ENCODE measurements at regions not wholly inside any gene's neighbourhood (a gene's known extent, or its start where the extent isn't known, plus 50 kb on each side); places are given as distances from the start of the nearest gene placed in this dataset.

- H3K4ac ChIP-seq (ENCODE audit: low read depth, low read length) = no peak overlapping the region
- WGBS (ENCODE audit: extremely low coverage, insufficient coverage, low lambda C conversion rate) = no CpG with 5 or more reads among the region's 1 CpG
- H3K56ac ChIP-seq (ENCODE audit: low read length) = no peak overlapping the region
Observed at GRCh38 chr12:86435053-86435452, 178.9 kb upstream of the MGAT4C start.

GRCh38 chr12:86429824-86430223, 173.6 kb upstream of the MGAT4C start:
- no peaks in the 10 kb centered on the region for H3K79me1 ChIP-seq (ENCODE audit: low read length)
- H3K79me2 ChIP-seq (ENCODE audit: control insufficient read depth, insufficient read depth, low read length) = no peaks in the 10 kb centered on the region
- no peak overlapping the region for H3K4ac ChIP-seq (ENCODE audit: low read depth, low read length)
- H4K5ac ChIP-seq (ENCODE audit: low read length) = no peak overlapping the region
- no peak for DNase-seq
- no CpG with 5 or more reads among the region's 1 CpG for WGBS (ENCODE audit: extremely low coverage, insufficient coverage, low lambda C conversion rate)
- no peaks in the 10 kb centered on the region for H3K27me3 ChIP-seq (ENCODE audit: insufficient read depth, low read length, poor library complexity)
- no peak overlapping the region for H2BK15ac ChIP-seq (replicated peaks; ENCODE audit: low read depth)
- H4K8ac ChIP-seq (ENCODE audit: low read depth, low read length) = no peak overlapping the region
- no peaks in the 10 kb centered on the region for H3K36me3 ChIP-seq (ENCODE audit: control insufficient read depth, insufficient read depth, low read length)
- H2BK5ac ChIP-seq (ENCODE audit: low read length) = no peak overlapping the region
- no peak overlapping the region for H3K9ac ChIP-seq (ENCODE audit: low read length)
- H2BK120ac ChIP-seq (ENCODE audit: low read depth, low read length) = no peak overlapping the region
- no peak overlapping the region for H3K56ac ChIP-seq (ENCODE audit: low read length)
- no peak overlapping the region for H3K4me3 ChIP-seq (ENCODE audit: low read length)
- no peak overlapping the region for H3K4me2 ChIP-seq (ENCODE audit: low read length)
- no peak overlapping the region for H3K18ac ChIP-seq (ENCODE audit: low read length)
- no peak overlapping the region for H3K27ac ChIP-seq (ENCODE audit: low read depth, low read length)
- H2AK5ac ChIP-seq (ENCODE audit: low read length) = no peak overlapping the region
- H3K4me1 ChIP-seq (ENCODE audit: control insufficient read depth, low read depth, low read length) = no peaks in the 10 kb centered on the region
- H3K23ac ChIP-seq (ENCODE audit: low read length) = no peak overlapping the region

More at GRCh38 chr12:86435053-86435452, 178.9 kb upstream of the MGAT4C start:
- Histone ChIP-seq H3K4me1 (ENCODE audit: control insufficient read depth, low read depth, low read length) (no peaks in the 10 kb centered on the region), H2BK120ac (ENCODE audit: low read depth, low read length) (no peak overlapping the region), H3K18ac (ENCODE audit: low read length) (no peak overlapping the region), H2BK5ac (ENCODE audit: low read length) (no peak overlapping the region), H3K4me2 (ENCODE audit: low read length) (no peak overlapping the region), H3K23ac (ENCODE audit: low read length) (no peak overlapping the region), H2AK5ac (ENCODE audit: low read length) (no peak overlapping the region), H4K8ac (ENCODE audit: low read depth, low read length) (no peak overlapping the region), H3K36me3 (ENCODE audit: control insufficient read depth, insufficient read depth, low read length) (no peaks in the 10 kb centered on the region), H2BK15ac (replicated peaks; ENCODE audit: low read depth) (no peak overlapping the region), H3K27me3 (ENCODE audit: insufficient read depth, low read length, poor library complexity) (no peaks in the 10 kb centered on the region), H3K9ac (ENCODE audit: low read length) (no peak overlapping the region), H3K79me2 (ENCODE audit: control insufficient read depth, insufficient read depth, low read length) (no peaks in the 10 kb centered on the region), H3K79me1 (ENCODE audit: low read length) (no peaks in the 10 kb centered on the region), H3K4me3 (ENCODE audit: low read length) (no peak overlapping the region), H3K27ac (ENCODE audit: low read depth, low read length) (no peak overlapping the region), H4K5ac (ENCODE audit: low read length) (no peak overlapping the region)
- DNase-seq = no peak

GRCh38 chr12:86421333-86421732, 165.1 kb upstream of the MGAT4C start:
- no CpG with 5 or more reads among the region's 8 CpGs for WGBS (ENCODE audit: extremely low coverage, insufficient coverage, low lambda C conversion rate)
- H2BK120ac ChIP-seq (ENCODE audit: low read depth, low read length) = no peak overlapping the region
- H3K4me3 ChIP-seq (ENCODE audit: low read length) = no peak overlapping the region
- no peak overlapping the region for H3K18ac ChIP-seq (ENCODE audit: low read length)
- no peak overlapping the region for H3K4me2 ChIP-seq (ENCODE audit: low read length)
- no peak overlapping the region for H3K4ac ChIP-seq (ENCODE audit: low read depth, low read length)
- H4K5ac ChIP-seq (ENCODE audit: low read length) = no peak overlapping the region
- H3K4me1 ChIP-seq (ENCODE audit: control insufficient read depth, low read depth, low read length) = no peaks in the 10 kb centered on the region
- no peak overlapping the region for H4K8ac ChIP-seq (ENCODE audit: low read depth, low read length)
- H3K27me3 ChIP-seq (ENCODE audit: insufficient read depth, low read length, poor library complexity) = no peaks in the 10 kb centered on the region
- no peaks in the 10 kb centered on the region for H3K79me2 ChIP-seq (ENCODE audit: control insufficient read depth, insufficient read depth, low read length)
- no peak for DNase-seq
- no peak overlapping the region for H2BK15ac ChIP-seq (replicated peaks; ENCODE audit: low read depth)
- H2BK5ac ChIP-seq (ENCODE audit: low read length) = no peak overlapping the region
- no peaks in the 10 kb centered on the region for H3K79me1 ChIP-seq (ENCODE audit: low read length)
- no peak overlapping the region for H3K23ac ChIP-seq (ENCODE audit: low read length)
- H3K9ac ChIP-seq (ENCODE audit: low read length) = no peak overlapping the region
- no peaks in the 10 kb centered on the region for H3K36me3 ChIP-seq (ENCODE audit: control insufficient read depth, insufficient read depth, low read length)
- H3K56ac ChIP-seq (ENCODE audit: low read length) = no peak overlapping the region
- H3K27ac ChIP-seq (ENCODE audit: low read depth, low read length) = no peak overlapping the region
- no peak overlapping the region for H2AK5ac ChIP-seq (ENCODE audit: low read length)

GRCh38 chr12:86414201-86414600, 158.0 kb upstream of the MGAT4C start:
- Histone ChIP-seq H3K9ac (ENCODE audit: low read length) (no peak overlapping the region), H3K27me3 (ENCODE audit: insufficient read depth, low read length, poor library complexity) (no peaks in the 10 kb centered on the region), H3K27ac (ENCODE audit: low read depth, low read length) (no peak overlapping the region), H2AK5ac (ENCODE audit: low read length) (no peak overlapping the region), H3K18ac (ENCODE audit: low read length) (no peak overlapping the region), H3K36me3 (ENCODE audit: control insufficient read depth, insufficient read depth, low read length) (no peaks in the 10 kb centered on the region), H3K79me1 (ENCODE audit: low read length) (no peaks in the 10 kb centered on the region), H2BK5ac (ENCODE audit: low read length) (no peak overlapping the region), H3K4me1 (ENCODE audit: control insufficient read depth, low read depth, low read length) (no peaks in the 10 kb centered on the region), H3K23ac (ENCODE audit: low read length) (no peak overlapping the region), H3K79me2 (ENCODE audit: control insufficient read depth, insufficient read depth, low read length) (no peaks in the 10 kb centered on the region), H2BK15ac (replicated peaks; ENCODE audit: low read depth) (no peak overlapping the region), H3K4ac (ENCODE audit: low read depth, low read length) (no peak overlapping the region), H3K4me2 (ENCODE audit: low read length) (no peak overlapping the region), H3K4me3 (ENCODE audit: low read length) (no peak overlapping the region), H4K8ac (ENCODE audit: low read depth, low read length) (no peak overlapping the region), H4K5ac (ENCODE audit: low read length) (no peak overlapping the region), H2BK120ac (ENCODE audit: low read depth, low read length) (no peak overlapping the region), H3K56ac (ENCODE audit: low read length) (no peak overlapping the region)
- no CpG with 5 or more reads among the region's 3 CpGs for WGBS (ENCODE audit: extremely low coverage, insufficient coverage, low lambda C conversion rate)
- no peak for DNase-seq

GRCh38 chr12:86411710-86412109, 155.5 kb upstream of the MGAT4C start:
- no peak overlapping the region for H3K18ac ChIP-seq (ENCODE audit: low read length)
- no peak overlapping the region for H3K4ac ChIP-seq (ENCODE audit: low read depth, low read length)
- no peak overlapping the region for H3K4me2 ChIP-seq (ENCODE audit: low read length)
- no peak overlapping the region for H4K5ac ChIP-seq (ENCODE audit: low read length)
- no peak overlapping the region for H2BK15ac ChIP-seq (replicated peaks; ENCODE audit: low read depth)
- no peak overlapping the region for H2AK5ac ChIP-seq (ENCODE audit: low read length)
- no peak overlapping the region for H2BK120ac ChIP-seq (ENCODE audit: low read depth, low read length)
- no peaks in the 10 kb centered on the region for H3K36me3 ChIP-seq (ENCODE audit: control insufficient read depth, insufficient read depth, low read length)
- H3K4me1 ChIP-seq (ENCODE audit: control insufficient read depth, low read depth, low read length) = no peaks in the 10 kb centered on the region
- H2BK5ac ChIP-seq (ENCODE audit: low read length) = no peak overlapping the region
- H3K23ac ChIP-seq (ENCODE audit: low read length) = no peak overlapping the region
- no CpG with 5 or more reads among the region's 3 CpGs for WGBS (ENCODE audit: extremely low coverage, insufficient coverage, low lambda C conversion rate)
- no peak overlapping the region for H4K8ac ChIP-seq (ENCODE audit: low read depth, low read length)
- H3K56ac ChIP-seq (ENCODE audit: low read length) = no peak overlapping the region
- H3K79me1 ChIP-seq (ENCODE audit: low read length) = no peaks in the 10 kb centered on the region
- no peaks in the 10 kb centered on the region for H3K27me3 ChIP-seq (ENCODE audit: insufficient read depth, low read length, poor library complexity)
- H3K79me2 ChIP-seq (ENCODE audit: control insufficient read depth, insufficient read depth, low read length) = no peaks in the 10 kb centered on the region
- no peak for DNase-seq
- no peak overlapping the region for H3K27ac ChIP-seq (ENCODE audit: low read depth, low read length)
- no peak overlapping the region for H3K4me3 ChIP-seq (ENCODE audit: low read length)
- no peak overlapping the region for H3K9ac ChIP-seq (ENCODE audit: low read length)

- no peak overlapping the region for H3K9ac ChIP-seq (ENCODE audit: low read length)
- H2BK5ac ChIP-seq (ENCODE audit: low read length) = no peak overlapping the region
- H3K4ac ChIP-seq (ENCODE audit: low read depth, low read length) = no peak overlapping the region
- H2BK15ac ChIP-seq (replicated peaks; ENCODE audit: low read depth) = no peak overlapping the region
- H4K5ac ChIP-seq (ENCODE audit: low read length) = no peak overlapping the region
- no peak overlapping the region for H3K4me3 ChIP-seq (ENCODE audit: low read length)
- DNase-seq = no peak
- H3K4me2 ChIP-seq (ENCODE audit: low read length) = no peak overlapping the region
- H2AK5ac ChIP-seq (ENCODE audit: low read length) = no peak overlapping the region
- no peak overlapping the region for H3K23ac ChIP-seq (ENCODE audit: low read length)
- no peak overlapping the region for H4K8ac ChIP-seq (ENCODE audit: low read depth, low read length)
- H3K36me3 ChIP-seq (ENCODE audit: control insufficient read depth, insufficient read depth, low read length) = no peaks in the 10 kb centered on the region
- H3K79me2 ChIP-seq (ENCODE audit: control insufficient read depth, insufficient read depth, low read length) = no peaks in the 10 kb centered on the region
- no peak overlapping the region for H3K27ac ChIP-seq (ENCODE audit: low read depth, low read length)
- no CpG with 5 or more reads among the region's 5 CpGs for WGBS (ENCODE audit: extremely low coverage, insufficient coverage, low lambda C conversion rate)
- no peak overlapping the region for H3K18ac ChIP-seq (ENCODE audit: low read length)
- no peak overlapping the region for H3K56ac ChIP-seq (ENCODE audit: low read length)
- H2BK120ac ChIP-seq (ENCODE audit: low read depth, low read length) = no peak overlapping the region
- no peaks in the 10 kb centered on the region for H3K4me1 ChIP-seq (ENCODE audit: control insufficient read depth, low read depth, low read length)
- H3K79me1 ChIP-seq (ENCODE audit: low read length) = no peaks in the 10 kb centered on the region
- no peaks in the 10 kb centered on the region for H3K27me3 ChIP-seq (ENCODE audit: insufficient read depth, low read length, poor library complexity)
Observed at GRCh38 chr12:86407620-86408208, 151.5 kb upstream of the MGAT4C start.

Data from mesendoderm (in vitro differentiated cells).